ENCODE measurements at regions not wholly inside any gene's neighbourhood (a gene's known extent, or its start where the extent isn't known, plus 50 kb on each side); places are given as distances from the start of the nearest gene placed in this dataset.

GRCh38 chr4:42330002-42330592 lies 67.2 kb upstream of the SHISA3 start:
- TF ChIP-seq POLR2AphosphoS5 (IDR thresholded peaks at IDR 0.05) (no peak), CTCF (IDR thresholded peaks at IDR 0.05) (no peak), EP300 (IDR thresholded peaks at IDR 0.05) (no peak)
